ENCODE measurements at regions not wholly inside any gene's neighbourhood (a gene's known extent, or its start where the extent isn't known, plus 50 kb on each side); places are given as distances from the start of the nearest gene placed in this dataset.
"Not testable (repeated sequence)": the region's sequence is repeated elsewhere in the genome, so short reads cannot be mapped to it uniquely, and the experiment has no call there.

- peak; percentile 21 for TF ChIP-seq CTCF (IDR thresholded peaks at IDR 0.05; ENCODE audit: unreplicated experiment)
- H3K9me3 Mint-ChIP-seq; H3K27me3 Mint-ChIP-seq (ENCODE audit: low read depth); DNase-seq (ENCODE audit: low spot score in 2 of 2, unreplicated experiment in 2 of 2); H3K36me3 Mint-ChIP-seq; H3K4me1 Mint-ChIP-seq; H3K27ac Mint-ChIP-seq; H3K4me3 Mint-ChIP-seq: not testable (repeated sequence)
These were observed 65.9 kb downstream of the PABPC5 start for GRCh38 chrX:91500499-91500898.

- H3K4me1 Mint-ChIP-seq; H3K4me3 Mint-ChIP-seq; H3K27ac Mint-ChIP-seq; DNase-seq (ENCODE audit: low spot score in 2 of 2, unreplicated experiment in 2 of 2); H3K36me3 Mint-ChIP-seq; H3K9me3 Mint-ChIP-seq; H3K27me3 Mint-ChIP-seq (ENCODE audit: low read depth): not testable (repeated sequence)
These were observed 95.6 kb downstream of the PABPC5 start for GRCh38 chrX:91530209-91530608.

GRCh38 chrX:91563127-91563526 is 128.5 kb downstream of the PABPC5 start:
- not testable (repeated sequence) for H3K4me1 Mint-ChIP-seq; H3K27ac Mint-ChIP-seq; H3K36me3 Mint-ChIP-seq; H3K27me3 Mint-ChIP-seq (ENCODE audit: low read depth); DNase-seq (ENCODE audit: low spot score in 2 of 2, unreplicated experiment in 2 of 2); H3K4me3 Mint-ChIP-seq
- peaks cover 17% of the 10 kb centered on the region for H3K9me3 Mint-ChIP-seq

All from mesothelial cell of epicardium (in vitro differentiated cells).